GM08714 (cell line): ENCODE measurements at regions not wholly inside any gene's neighbourhood (a gene's known extent, or its start where the extent isn't known, plus 50 kb on each side); places are given as distances from the start of the nearest gene placed in this dataset.
A peak's percentile ranks its signal among the peaks of the same experiment; 100 is the strongest.
"Not testable (repeated sequence)": the region's sequence is repeated elsewhere in the genome, so short reads cannot be mapped to it uniquely, and the experiment has no call there.

ENCODE experiments used
- H3K4me3 ChIP-seq: fragments of 200-500 bp; sonication (Bioruptor generic); 2 replicates; pipeline ENCODE4 v1.5.1; 2014; ENCODE audit warnings: mild to moderate bottlenecking, low read length, inconsistent platforms
- ZNF274 ChIP-seq: IDR thresholded peaks from 2 replicates; pipeline ENCODE4 v1.6.1; 2012; ENCODE audit warnings: mild to moderate bottlenecking, low read depth, low read length

DNA sequence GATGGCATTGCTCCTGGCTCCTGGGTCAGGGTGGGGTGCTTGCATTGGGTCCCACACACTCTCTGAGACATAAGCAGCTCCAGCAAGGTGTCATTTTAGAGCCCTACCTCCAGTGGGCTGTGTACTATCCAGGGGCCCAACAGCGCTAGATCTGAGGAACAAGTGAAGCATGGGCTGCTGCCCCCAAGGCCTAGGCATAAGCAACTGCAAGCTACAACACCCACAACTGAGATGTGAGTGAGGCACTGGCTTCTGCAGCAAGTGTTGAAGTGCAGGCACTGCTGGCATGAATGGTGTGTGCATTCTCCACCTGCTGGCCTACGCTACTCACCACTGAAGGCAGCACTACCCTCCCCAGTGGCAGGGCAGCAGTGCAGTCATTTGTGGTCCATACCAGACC, 81.0 kb upstream of the STK39 start:
- H3K4me3 ChIP-seq, result no peak overlapping the region
- no peak for TF ChIP-seq ZNF274

DNA sequence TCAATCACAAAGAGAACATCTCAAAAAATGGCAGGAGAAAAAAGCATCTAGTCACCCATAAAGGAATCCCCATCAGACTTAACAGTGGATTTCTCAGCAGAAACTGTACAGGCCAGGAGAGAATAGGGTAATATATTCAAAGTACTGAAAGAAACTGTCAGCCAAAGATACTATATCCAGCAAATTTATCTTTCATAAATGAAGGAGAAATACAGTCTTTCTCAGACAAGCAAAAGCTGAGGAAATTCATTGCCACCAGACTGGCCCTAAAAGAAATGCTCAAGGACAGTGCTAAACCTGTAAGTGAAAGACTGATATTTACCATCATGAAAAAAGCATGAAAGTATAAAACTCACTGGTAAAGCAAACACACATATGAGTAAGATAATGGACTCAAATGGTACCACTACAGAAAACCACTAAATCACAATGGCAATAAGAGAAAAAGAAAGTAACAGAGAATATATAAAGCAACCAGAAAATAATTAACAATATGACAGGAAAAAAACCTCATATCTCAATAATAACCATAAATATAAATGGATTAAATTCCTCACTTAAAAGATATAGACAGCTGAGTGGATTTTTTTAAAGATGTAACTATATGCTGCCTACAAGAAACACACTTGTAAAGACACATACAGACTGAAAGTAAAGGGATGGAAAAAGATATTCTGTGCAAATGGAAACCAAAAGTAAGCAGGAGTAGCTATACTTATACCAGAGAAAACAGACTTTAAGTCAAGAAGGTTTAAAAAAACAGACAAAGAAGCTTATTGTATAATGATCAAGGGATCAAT, 83.4 kb upstream of the STK39 start:
- no peak overlapping the region for H3K4me3 ChIP-seq
- TF ChIP-seq ZNF274, result no peak

DNA sequence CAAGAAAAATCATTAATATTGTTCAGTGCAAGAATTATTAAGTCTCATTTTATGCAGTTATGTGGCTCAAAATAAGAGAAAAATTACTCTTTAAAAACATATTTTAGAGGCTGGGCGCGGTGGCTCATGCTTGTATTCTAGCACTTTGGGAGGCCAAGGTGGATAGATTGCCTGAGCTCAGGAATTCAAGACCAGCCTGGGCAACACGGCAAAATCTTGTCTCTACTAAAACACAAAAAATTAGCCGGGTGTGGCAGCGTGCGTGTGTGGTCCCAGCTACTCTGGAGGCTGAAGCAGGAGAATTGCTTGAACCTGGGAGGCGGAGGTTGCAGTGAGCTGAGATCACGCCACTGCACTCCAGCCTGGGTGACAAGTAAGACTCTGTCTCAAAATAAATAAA, 87.9 kb upstream of the STK39 start:
- H3K4me3 ChIP-seq, result not testable (repeated sequence)

DNA sequence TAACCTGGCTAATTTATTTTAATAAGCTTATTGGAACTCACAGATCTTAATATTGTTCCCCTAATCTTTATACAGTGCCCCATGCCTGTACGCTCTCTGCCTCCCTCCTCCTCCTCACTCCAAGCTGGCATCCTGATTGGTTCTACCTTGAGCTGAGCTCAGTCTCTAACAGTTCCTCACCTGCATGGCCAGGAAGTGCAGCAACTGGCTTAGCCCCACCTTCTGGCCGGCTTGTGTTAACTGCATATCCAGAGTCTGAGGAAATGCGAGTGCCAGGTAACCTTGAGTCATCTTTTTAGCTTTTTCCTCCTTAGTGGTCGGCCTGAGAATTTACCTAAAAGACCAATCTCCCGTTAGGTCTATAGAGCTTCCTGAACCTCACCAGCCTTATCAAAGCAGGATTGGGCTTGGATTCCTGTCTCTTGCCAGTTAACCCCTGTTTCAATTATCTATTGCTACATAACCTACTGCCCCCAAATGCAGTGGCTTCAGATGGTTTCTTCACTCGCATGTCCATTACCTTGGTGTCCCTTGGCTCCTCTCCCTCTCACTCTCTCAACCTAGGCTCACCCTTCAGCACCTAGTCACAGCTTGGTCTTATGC, 89.5 kb upstream of the STK39 start:
- no peak overlapping the region for H3K4me3 ChIP-seq
- no peak for TF ChIP-seq ZNF274

DNA sequence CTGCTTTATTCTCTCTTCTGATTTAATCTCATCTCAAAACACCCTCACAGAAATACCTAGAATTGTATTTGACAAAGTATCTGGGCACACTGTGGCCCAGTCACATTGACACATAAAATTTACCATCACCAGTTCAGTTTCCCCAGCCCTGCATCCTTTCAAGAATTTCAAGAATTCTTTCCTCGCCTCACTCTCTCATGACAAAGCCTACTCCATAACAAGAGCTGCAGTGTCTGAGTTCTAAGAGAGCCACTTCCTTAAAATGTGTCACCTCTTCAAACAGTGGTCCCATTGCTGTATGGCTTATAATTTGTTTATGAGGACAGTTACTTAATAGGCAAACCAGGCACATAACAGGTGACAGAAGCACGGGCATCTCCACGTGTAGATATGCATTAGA, 90.9 kb upstream of the STK39 start:
- no peak for TF ChIP-seq ZNF274
- H3K4me3 ChIP-seq, result no peak overlapping the region

GRCh38 chr2:168338803-168339437, 91.5 kb upstream of the STK39 start:
- TF ChIP-seq ZNF274, result no peak
- no peak overlapping the region for H3K4me3 ChIP-seq

GRCh38 chr2:168340931-168341330, 93.5 kb upstream of the STK39 start:
- no peak overlapping the region for H3K4me3 ChIP-seq
- TF ChIP-seq ZNF274, result no peak

GRCh38 chr2:168343586-168343985, 96.2 kb upstream of the STK39 start:
- TF ChIP-seq ZNF274, result no peak
- no peak overlapping the region for H3K4me3 ChIP-seq

- H3K4me3 ChIP-seq, result no peak overlapping the region
- no peak for TF ChIP-seq ZNF274
These were observed 97.3 kb upstream of the STK39 start for GRCh38 chr2:168344706-168345105.

DNA sequence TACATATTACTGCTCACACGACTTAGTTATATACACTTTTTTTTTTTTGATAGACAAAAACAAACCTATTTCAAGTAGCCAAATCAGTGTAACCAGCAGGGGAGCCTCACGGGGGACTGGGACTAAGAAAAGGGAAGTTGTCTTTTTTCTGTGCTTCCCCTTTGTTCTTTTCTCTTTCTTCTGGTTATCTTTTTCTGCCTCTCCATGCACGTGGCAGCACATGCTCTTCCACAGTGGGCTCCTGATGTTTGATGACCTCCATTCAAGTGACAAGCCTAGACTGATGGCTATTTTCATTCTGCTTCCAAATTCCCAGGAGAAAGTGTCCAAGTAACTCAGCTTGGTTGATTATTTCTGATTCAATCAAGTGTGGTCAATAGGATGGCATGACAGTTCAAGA, 98.2 kb upstream of the STK39 start:
- H3K4me3 ChIP-seq, result no peak overlapping the region
- TF ChIP-seq ZNF274, result no peak

- peak overlapping the region; percentile 65 for H3K4me3 ChIP-seq
- no peak for TF ChIP-seq ZNF274
These were observed 99.5 kb upstream of the STK39 start for GRCh38 chr2:168346725-168347477.

DNA sequence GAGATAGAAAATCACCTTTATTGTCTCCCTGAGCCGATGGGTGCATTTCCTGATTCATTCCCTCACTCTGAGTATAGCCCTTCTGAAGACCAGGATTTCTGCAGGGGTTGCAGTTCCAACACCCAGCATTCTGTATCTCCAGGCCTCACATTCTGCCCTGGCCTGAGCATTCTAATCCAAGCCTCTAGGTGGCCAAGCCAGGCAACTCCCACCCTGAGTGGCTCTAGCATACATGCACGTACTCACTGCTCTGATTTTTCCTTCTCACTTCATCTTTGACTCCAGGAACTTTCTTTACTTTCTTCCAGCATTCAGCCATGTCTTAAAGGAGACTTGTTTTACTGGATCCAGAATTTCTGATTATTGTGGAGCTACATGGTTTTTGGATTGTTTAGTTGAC, 100.7 kb upstream of the STK39 start:
- no peak overlapping the region for H3K4me3 ChIP-seq
- no peak for TF ChIP-seq ZNF274

DNA sequence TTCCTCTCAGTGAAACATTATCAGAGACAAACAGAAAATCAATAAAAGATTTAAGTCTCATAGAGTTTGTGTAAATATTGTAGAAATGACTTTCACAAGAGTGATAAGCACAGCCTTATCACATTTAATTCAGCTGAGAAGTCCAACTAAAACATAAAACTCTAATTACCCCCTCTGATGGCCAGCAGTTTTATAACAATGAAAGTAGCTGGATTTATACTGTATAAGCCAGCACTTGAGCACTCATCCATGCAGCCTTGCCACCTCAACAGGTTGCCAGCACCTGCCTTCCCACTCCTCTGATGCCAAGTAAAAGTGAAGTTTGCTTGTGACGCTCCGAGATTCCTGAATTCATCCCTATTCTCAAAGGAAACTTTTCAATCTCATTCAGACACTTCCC, 103.0 kb upstream of the STK39 start:
- H3K4me3 ChIP-seq, result no peak overlapping the region
- TF ChIP-seq ZNF274, result no peak

- no peak overlapping the region for H3K4me3 ChIP-seq
- TF ChIP-seq ZNF274, result no peak
These were observed 102.8 kb upstream of the CERS6 start for GRCh38 chr2:168353251-168353650.

- no peak for TF ChIP-seq ZNF274
- H3K4me3 ChIP-seq, result no peak overlapping the region
These were observed 101.6 kb upstream of the CERS6 start for GRCh38 chr2:168354499-168354898.
